ENCODE measurements at regions not wholly inside any gene's neighbourhood (a gene's known extent, or its start where the extent isn't known, plus 50 kb on each side); places are given as distances from the start of the nearest gene placed in this dataset.

- Histone ChIP-seq H3K4me1 (no peaks in the 10 kb centered on the region), H3K9me3 (no peaks in the 10 kb centered on the region), H3K4me3 (no peak overlapping the region), H3K4me2 (no peak overlapping the region), H3K27ac (no peak overlapping the region)
- CTCF ChIA-PET: no interaction called here
- DNase-seq (ENCODE audit: low read depth in 1 of 2, low spot score in 1 of 2): no peak
- ATAC-seq: no peak
- no peak for FAIRE-seq
- no peak for TF ChIP-seq ZNF302 (CRISPR knock-in tag; IDR thresholded peaks at IDR 0.05)
- TF ChIP-seq MAX (IDR thresholded peaks at IDR 0.05): no peak
- no peak for TF ChIP-seq MYC (IDR thresholded peaks at IDR 0.05; ENCODE audit: borderline replicate concordance, low read length)
- no peak for TF ChIP-seq CBX8 (IDR thresholded peaks at IDR 0.05)
- TF ChIP-seq KDM5A (IDR thresholded peaks at IDR 0.05): no peak
- TF ChIP-seq NPAS2 (CRISPR knock-in tag; IDR thresholded peaks at IDR 0.05; ENCODE audit: borderline replicate concordance): no peak
- no peak for TF ChIP-seq FOXS1 (CRISPR knock-in tag; IDR thresholded peaks at IDR 0.05)
- TF ChIP-seq POLR2AphosphoS2 (conservative IDR thresholded peaks at IDR 0.05; ENCODE audit: low read length): no peak
- no peak for TF ChIP-seq REST (IDR thresholded peaks at IDR 0.05)
- TF ChIP-seq CHD2 (IDR thresholded peaks at IDR 0.05; ENCODE audit: low read length, partially characterized antibody): no peak
- POLR2A ChIA-PET: no interaction called here
- WGBS (ENCODE audit: missing lambda C conversion rate): 16% methylated on average over 3 of the region's 3 CpGs
Observed at GRCh38 chr2:52695731-52696130, 1071.9 kb upstream of the CHAC2 start.

GRCh38 chr2:52686935-52687334 is 1080.7 kb upstream of the CHAC2 start:
- Histone ChIP-seq H3K4me2 (no peak overlapping the region), H3K4me1 (no peaks in the 10 kb centered on the region), H3K9me3 (peaks cover 5% of the 10 kb centered on the region; the same call in 1 of the 3 replicates), H3K4me3 (no peak overlapping the region), H3K27ac (no peak overlapping the region)
- TF ChIP-seq PHF8 (IDR thresholded peaks at IDR 0.05; ENCODE audit: borderline replicate concordance, low read depth): no peak
- no peak for TF ChIP-seq JUN (IDR thresholded peaks at IDR 0.05)
- no peak for TF ChIP-seq MAZ (IDR thresholded peaks at IDR 0.05; ENCODE audit: borderline replicate concordance, low read depth, low read length)
- no peak for TF ChIP-seq NR3C1 (IDR thresholded peaks at IDR 0.05)
- no peak for TF ChIP-seq TFCP2L1 (CRISPR knock-in tag; IDR thresholded peaks at IDR 0.05)
- TF ChIP-seq EHMT2 (IDR thresholded peaks at IDR 0.05; ENCODE audit: low read depth): no peak
- TF ChIP-seq HDAC2 (IDR thresholded peaks at IDR 0.05): no peak
- TF ChIP-seq CHD4 (IDR thresholded peaks at IDR 0.05; ENCODE audit: borderline replicate concordance): no peak
- TF ChIP-seq CBX8 (IDR thresholded peaks at IDR 0.05): no peak
- no peak for TF ChIP-seq CTCF (IDR thresholded peaks at IDR 0.05)
- TF ChIP-seq KDM5A (IDR thresholded peaks at IDR 0.05): no peak
- no peak for TF ChIP-seq EHF (CRISPR knock-in tag; IDR thresholded peaks at IDR 0.05)
- TF ChIP-seq ESRRA (IDR thresholded peaks at IDR 0.05; ENCODE audit: borderline replicate concordance, low read length): no peak
- FAIRE-seq (no peak), DNase-seq (ENCODE audit: low read depth in 1 of 2, low spot score in 1 of 2) (no peak), ATAC-seq (no peak)
- CTCF ChIA-PET: no interaction called here
- WGBS (ENCODE audit: missing lambda C conversion rate): 6% methylated on average over 2 of the region's 2 CpGs
- POLR2A ChIA-PET: no interaction called here

All from A549 (cell line).